HepG2 (cell line): ENCODE measurements at regions not wholly inside any gene's neighbourhood (a gene's known extent, or its start where the extent isn't known, plus 50 kb on each side); places are given as distances from the start of the nearest gene placed in this dataset.

Experiments used
- ATAC-seq: fragments of 200-7000 bp; cut with Tn5 transposase; 3 replicates; pipeline ENCODE4 v1.9.1; 2020; ENCODE audit warnings: mild to moderate bottlenecking, moderate library complexity
- BruUV-seq: library from RNA; stranded (reverse); fragments of 400-500 nt; replicated peaks from 2 replicates; lab custom pipeline; 2021; lab: Mats Ljungman, UMichigan
- CTCF ChIA-PET: fragments of 300-600 bp; formaldehyde crosslinking; extraction: SDS; loops from one replicate; lab custom pipeline; 2021; ENCODE audit warnings: low total read pairs, inconsistent platforms, low intra/inter-chr PET ratio; lab: Yijun Ruan, JAX
- POLR2A ChIA-PET: fragments of 350-600 bp; sonication (Branson Sonifier 250); formaldehyde crosslinking; loops from one replicate; lab custom pipeline; 2020; ENCODE audit warnings: antibody characterized with exemption, inconsistent platforms; lab: Yijun Ruan, JAX
- DNase-seq: peaks from one replicate; pipeline ENCODE4 v3.0.0-alpha.2; 2015; ENCODE audit warnings: low spot score
- FAIRE-seq: peaks from 3 replicates; lab custom pipeline; 2011; peaks lifted over from hg19 to GRCh38; lab: Jason Lieb, UNC
- H2AFZ ChIP-seq: one replicate; pipeline ENCODE4 v1.6.1; 2011; ENCODE audit warnings: low read length, inconsistent platforms
- H3K27ac ChIP-seq: fragments of 300-600 bp; 3 replicates; pipeline ENCODE4 v1.8.0; 2011; ENCODE audit warnings: mixed run types, mild to moderate bottlenecking, mixed read lengths, low read length, inconsistent platforms; ENCODE audit not compliant: insufficient read depth; ENCODE audit errors: extremely low read length
- H3K27me3 ChIP-seq, 2 experiments: fragments of 200-600 bp in 1 of 2; 2 replicates in 1 of 2; 3 replicates in 1 of 2; pipeline versions ENCODE4 v1.6.0 to v1.8.0; 2011; ENCODE audit warnings: low read length in 2 of 2, mild to moderate bottlenecking in 2 of 2, moderate library complexity in 2 of 2, inconsistent platforms in 1 of 2; ENCODE audit not compliant: insufficient read depth in 2 of 2, control insufficient read depth in 1 of 2
- H3K36me3 ChIP-seq, 2 experiments: fragments of 200-600 bp in 1 of 2; replicated peaks in 1 of 2; 2 replicates in 1 of 2; 3 replicates in 1 of 2; pipeline versions ENCODE4 v1.5.1 to v1.8.0; 2011; ENCODE audit warnings: low read length in 2 of 2, inconsistent platforms in 1 of 2; ENCODE audit not compliant: insufficient read depth in 2 of 2, control insufficient read depth in 1 of 2
- H3K4me1 ChIP-seq: 2 replicates; pipeline ENCODE4 v1.5.1; 2012; ENCODE audit warnings: low read length, inconsistent platforms; ENCODE audit not compliant: insufficient read depth
- H3K4me2 ChIP-seq: 2 replicates; pipeline ENCODE4 v1.6.0; 2011; ENCODE audit warnings: low read depth, low read length, inconsistent platforms
- H3K4me3 ChIP-seq, 3 experiments: fragments of 200-600 bp in 1 of 3; sonication (generic), shearing (Covaris generic) in 1 of 3; replicated peaks in 1 of 3; 2 replicates each; pipeline ENCODE4 v1.5.1; 2011 to 2016; ENCODE audit warnings: low read length in 3 of 3, inconsistent platforms in 2 of 3, low read depth in 2 of 3, mild to moderate bottlenecking in 2 of 3, control low read depth in 1 of 3, mixed read lengths in 1 of 3; ENCODE audit not compliant: insufficient read depth in 1 of 3
- H3K79me2 ChIP-seq: one replicate; pipeline ENCODE4 v1.6.1; 2011; ENCODE audit warnings: low read length, inconsistent platforms; ENCODE audit not compliant: insufficient read depth
- H3K9ac ChIP-seq: 2 replicates; pipeline ENCODE4 v1.6.0; 2011; ENCODE audit warnings: mild to moderate bottlenecking, low read depth, low read length, inconsistent platforms; ENCODE audit not compliant: insufficient read depth
- H3K9me3 ChIP-seq: 2 replicates; pipeline ENCODE4 v1.5.1; 2012; ENCODE audit warnings: mild to moderate bottlenecking, low read length
- H4K20me1 ChIP-seq: 2 replicates; pipeline ENCODE4 v1.6.0; 2011; ENCODE audit warnings: inconsistent platforms, mild to moderate bottlenecking, low read length, moderate library complexity; ENCODE audit not compliant: insufficient read depth
- ATF7-NPFF ChIP-seq: sonication (generic); formaldehyde crosslinking; IDR thresholded peaks from 2 replicates; pipeline ENCODE4 v1.8.1; 2023; ENCODE audit warnings: mild to moderate bottlenecking, low read depth, missing genetic modification reagents, moderate library complexity
- FOXC1 ChIP-seq: sonication (generic); formaldehyde crosslinking; IDR thresholded peaks from 2 replicates; pipeline ENCODE4 v1.8.0; 2022; ENCODE audit warnings: mild to moderate bottlenecking, missing genetic modification reagents, borderline replicate concordance
- FOXK2 ChIP-seq: fragments of 450-650 bp; IDR thresholded peaks from 2 replicates; pipeline ENCODE4 v1.6.1; 2016
- KDM3A ChIP-seq: IDR thresholded peaks from 2 replicates; pipeline ENCODE4 v1.6.1; 2018; ENCODE audit warnings: low read depth, missing compliant biosample characterization
- NFE2 ChIP-seq: sonication (generic); formaldehyde crosslinking; IDR thresholded peaks from 2 replicates; pipeline ENCODE4 v1.4.0; 2020; ENCODE audit warnings: missing genetic modification reagents
- POLR2G ChIP-seq: fragments of 200-400 bp; formaldehyde crosslinking; IDR thresholded peaks from 2 replicates; pipeline ENCODE4 v1.6.1; 2018; ENCODE audit warnings: mild to moderate bottlenecking, low read depth, low read length, moderate library complexity
- SMYD3 ChIP-seq: sonication (generic); formaldehyde crosslinking; IDR thresholded peaks from 2 replicates; pipeline ENCODE4 v1.8.1; 2023; ENCODE audit warnings: mild to moderate bottlenecking, missing genetic modification reagents
- SP4 ChIP-seq: sonication (generic); formaldehyde crosslinking; IDR thresholded peaks from 2 replicates; pipeline ENCODE4 v1.8.1; 2023; ENCODE audit warnings: mild to moderate bottlenecking, missing genetic modification reagents
- SRSF1 ChIP-seq: fragments of 200-400 bp; formaldehyde crosslinking; optimal IDR thresholded peaks from 2 replicates; pipeline ENCODE3; 2017; ENCODE audit warnings: mild to moderate bottlenecking, low read depth, low read length, moderate library complexity
- TAF1 ChIP-seq: sonication (generic); formaldehyde crosslinking; IDR thresholded peaks from 2 replicates; pipeline ENCODE4 v1.4.0; 2020; ENCODE audit warnings: missing genetic modification reagents
- TCF7 ChIP-seq: sonication (generic); IDR thresholded peaks from 2 replicates; pipeline ENCODE4 v1.6.1; 2016; ENCODE audit warnings: antibody characterized with exemption, low read depth
- ZNF260 ChIP-seq: sonication (generic); formaldehyde crosslinking; IDR thresholded peaks from 2 replicates; pipeline ENCODE4 v1.4.0; 2020; ENCODE audit warnings: missing genetic modification reagents, low read depth, mild to moderate bottlenecking, borderline replicate concordance
- ZNF501 ChIP-seq: sonication (generic); formaldehyde crosslinking; IDR thresholded peaks from 2 replicates; pipeline ENCODE4 v1.5.1; 2020; ENCODE audit warnings: mild to moderate bottlenecking, moderate library complexity, missing genetic modification reagents
- ZNF672 ChIP-seq: sonication (generic); formaldehyde crosslinking; IDR thresholded peaks from 2 replicates; pipeline ENCODE4 v1.8.1; 2022; ENCODE audit warnings: missing genetic modification reagents
- ZNF768 ChIP-seq: sonication (generic); formaldehyde crosslinking; IDR thresholded peaks from 2 replicates; pipeline ENCODE4 v1.4.0; 2020; ENCODE audit warnings: missing genetic modification reagents
- ZSCAN30 ChIP-seq: sonication (generic); formaldehyde crosslinking; IDR thresholded peaks from 2 replicates; pipeline ENCODE4 v1.5.0; 2020; ENCODE audit warnings: mild to moderate bottlenecking, missing genetic modification reagents
- WGBS: methylation state at CpG from one replicate; pipeline ENCODE4 v1.1.6; 2017; ENCODE audit warnings: low lambda C conversion rate; 5-methylcytosine and 5-hydroxymethylcytosine counted together
- in situ Hi-C: cut with HindIII; loops from 2 replicates; pipeline ENCODE4 v1.10.0; 2017; ENCODE audit warnings: low pct_unique_long_range_greater_than_20kb; ENCODE audit not compliant: extremely low pct_ligation_motif_present
- intact Hi-C: fragments of 100-400 bp; cut with micrococcal nuclease; formaldehyde crosslinking; loops from one replicate; pipeline ENCODE4 v1.10.0; 2022; ENCODE audit not compliant: unreplicated experiment
- TF ChIP-seq, protein P1 (sequence below): sonication (generic); formaldehyde crosslinking; IDR thresholded peaks from 2 replicates; pipeline ENCODE4; 2020; ENCODE audit warnings: missing genetic modification reagents, mild to moderate bottlenecking, borderline replicate concordance
- TF ChIP-seq, protein P2 (sequence below): sonication (generic); formaldehyde crosslinking; conservative IDR thresholded peaks from 2 replicates; pipeline ENCODE4 v1.4.0; 2020; ENCODE audit warnings: missing genetic modification reagents
- TF ChIP-seq, protein P3 (sequence below): IDR thresholded peaks from 2 replicates; pipeline ENCODE4 v1.6.1; 2016; ENCODE audit warnings: missing biosample characterization, missing genetic modification reagents, low read depth

- ChIA-PET POLR2A (no interaction called here), CTCF (no interaction called here)
- no peak overlapping the region for H3K27ac ChIP-seq
- no TSS peak for BruUV-seq
- no peak overlapping the region for H2AFZ ChIP-seq
- 32% methylated on average over 3 of the region's 3 CpGs for WGBS
- H3K4me3 ChIP-seq: no peak overlapping the region
- no peak for TF ChIP-seq FOXC1 (CRISPR knock-in tag)
- no peak for TF ChIP-seq ZNF501 (CRISPR knock-in tag)
- TF ChIP-seq, protein P1, sequence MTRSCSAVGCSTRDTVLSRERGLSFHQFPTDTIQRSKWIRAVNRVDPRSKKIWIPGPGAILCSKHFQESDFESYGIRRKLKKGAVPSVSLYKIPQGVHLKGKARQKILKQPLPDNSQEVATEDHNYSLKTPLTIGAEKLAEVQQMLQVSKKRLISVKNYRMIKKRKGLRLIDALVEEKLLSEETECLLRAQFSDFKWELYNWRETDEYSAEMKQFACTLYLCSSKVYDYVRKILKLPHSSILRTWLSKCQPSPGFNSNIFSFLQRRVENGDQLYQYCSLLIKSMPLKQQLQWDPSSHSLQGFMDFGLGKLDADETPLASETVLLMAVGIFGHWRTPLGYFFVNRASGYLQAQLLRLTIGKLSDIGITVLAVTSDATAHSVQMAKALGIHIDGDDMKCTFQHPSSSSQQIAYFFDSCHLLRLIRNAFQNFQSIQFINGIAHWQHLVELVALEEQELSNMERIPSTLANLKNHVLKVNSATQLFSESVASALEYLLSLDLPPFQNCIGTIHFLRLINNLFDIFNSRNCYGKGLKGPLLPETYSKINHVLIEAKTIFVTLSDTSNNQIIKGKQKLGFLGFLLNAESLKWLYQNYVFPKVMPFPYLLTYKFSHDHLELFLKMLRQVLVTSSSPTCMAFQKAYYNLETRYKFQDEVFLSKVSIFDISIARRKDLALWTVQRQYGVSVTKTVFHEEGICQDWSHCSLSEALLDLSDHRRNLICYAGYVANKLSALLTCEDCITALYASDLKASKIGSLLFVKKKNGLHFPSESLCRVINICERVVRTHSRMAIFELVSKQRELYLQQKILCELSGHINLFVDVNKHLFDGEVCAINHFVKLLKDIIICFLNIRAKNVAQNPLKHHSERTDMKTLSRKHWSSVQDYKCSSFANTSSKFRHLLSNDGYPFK: no peak
- TF ChIP-seq TCF7: no peak
- TF ChIP-seq TAF1 (CRISPR knock-in tag): no peak
- TF ChIP-seq ZNF672: no peak
- TF ChIP-seq SMYD3: no peak
- TF ChIP-seq NFE2: no peak
- no peak for TF ChIP-seq ATF7-NPFF (CRISPR knock-in tag)
- no peak for TF ChIP-seq ZSCAN30 (CRISPR knock-in tag)
- TF ChIP-seq ZNF768 (CRISPR knock-in tag): no peak
- TF ChIP-seq KDM3A: no peak
- TF ChIP-seq POLR2G: no peak
- TF ChIP-seq, protein P2, sequence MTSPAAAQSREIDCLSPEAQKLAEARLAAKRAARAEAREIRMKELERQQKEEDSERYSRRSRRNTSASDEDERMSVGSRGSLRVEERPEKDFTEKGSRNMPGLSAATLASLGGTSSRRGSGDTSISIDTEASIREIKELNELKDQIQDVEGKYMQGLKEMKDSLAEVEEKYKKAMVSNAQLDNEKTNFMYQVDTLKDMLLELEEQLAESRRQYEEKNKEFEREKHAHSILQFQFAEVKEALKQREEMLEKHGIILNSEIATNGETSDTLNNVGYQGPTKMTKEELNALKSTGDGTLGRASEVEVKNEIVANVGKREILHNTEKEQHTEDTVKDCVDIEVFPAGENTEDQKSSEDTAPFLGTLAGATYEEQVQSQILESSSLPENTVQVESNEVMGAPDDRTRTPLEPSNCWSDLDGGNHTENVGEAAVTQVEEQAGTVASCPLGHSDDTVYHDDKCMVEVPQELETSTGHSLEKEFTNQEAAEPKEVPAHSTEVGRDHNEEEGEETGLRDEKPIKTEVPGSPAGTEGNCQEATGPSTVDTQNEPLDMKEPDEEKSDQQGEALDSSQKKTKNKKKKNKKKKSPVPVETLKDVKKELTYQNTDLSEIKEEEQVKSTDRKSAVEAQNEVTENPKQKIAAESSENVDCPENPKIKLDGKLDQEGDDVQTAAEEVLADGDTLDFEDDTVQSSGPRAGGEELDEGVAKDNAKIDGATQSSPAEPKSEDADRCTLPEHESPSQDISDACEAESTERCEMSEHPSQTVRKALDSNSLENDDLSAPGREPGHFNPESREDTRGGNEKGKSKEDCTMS: no peak
- TF ChIP-seq FOXK2: no peak
- TF ChIP-seq, protein P3, sequence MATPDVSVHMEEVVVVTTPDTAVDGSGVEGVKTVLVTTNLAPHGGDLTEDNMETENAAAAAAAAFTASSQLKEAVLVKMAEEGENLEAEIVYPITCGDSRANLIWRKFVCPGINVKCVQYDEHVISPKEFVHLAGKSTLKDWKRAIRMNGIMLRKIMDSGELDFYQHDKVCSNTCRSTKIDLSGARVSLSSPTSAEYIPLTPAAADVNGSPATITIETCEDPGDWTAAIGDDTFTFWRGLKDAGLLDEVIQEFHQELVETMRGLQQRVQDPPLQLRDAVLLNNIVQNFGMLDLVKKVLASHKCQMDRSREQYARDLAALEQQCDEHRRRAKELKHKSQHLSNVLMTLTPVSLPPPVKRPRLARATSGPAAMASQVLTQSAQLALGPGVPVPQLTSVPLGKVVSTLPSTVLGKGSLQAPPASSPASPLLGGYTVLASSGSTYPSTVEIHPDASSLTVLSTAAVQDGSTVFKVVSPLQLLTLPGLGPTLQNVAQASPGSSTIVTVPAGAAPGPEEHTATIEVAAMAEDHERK (CRISPR knock-in tag): no peak
- no peak for TF ChIP-seq ZNF260 (CRISPR knock-in tag)
- TF ChIP-seq SRSF1: no peak
- TF ChIP-seq SP4 (CRISPR knock-in tag): no peak
- H3K27me3 ChIP-seq: no peaks in the 10 kb centered on the region
- in situ Hi-C loops (no loop called here), intact Hi-C loops (no loop called here)
- no peaks in the 10 kb centered on the region for H3K79me2 ChIP-seq
- no peak overlapping the region for H3K9ac ChIP-seq
- no peaks in the 10 kb centered on the region for H3K9me3 ChIP-seq
- no peaks in the 10 kb centered on the region for H4K20me1 ChIP-seq
- no peak overlapping the region for H3K4me2 ChIP-seq
- H3K36me3 ChIP-seq: no peaks in the 10 kb centered on the region
- FAIRE-seq: no peak
- no peak for ATAC-seq
- DNase-seq: no peak
- H3K4me1 ChIP-seq: no peaks in the 10 kb centered on the region
These were observed 658.3 kb downstream of the TUSC7 start for GRCh38 chr3:117367861-117368260.
